ENCODE measurements at regions not wholly inside any gene's neighbourhood (a gene's known extent, or its start where the extent isn't known, plus 50 kb on each side); places are given as distances from the start of the nearest gene placed in this dataset.

DNA sequence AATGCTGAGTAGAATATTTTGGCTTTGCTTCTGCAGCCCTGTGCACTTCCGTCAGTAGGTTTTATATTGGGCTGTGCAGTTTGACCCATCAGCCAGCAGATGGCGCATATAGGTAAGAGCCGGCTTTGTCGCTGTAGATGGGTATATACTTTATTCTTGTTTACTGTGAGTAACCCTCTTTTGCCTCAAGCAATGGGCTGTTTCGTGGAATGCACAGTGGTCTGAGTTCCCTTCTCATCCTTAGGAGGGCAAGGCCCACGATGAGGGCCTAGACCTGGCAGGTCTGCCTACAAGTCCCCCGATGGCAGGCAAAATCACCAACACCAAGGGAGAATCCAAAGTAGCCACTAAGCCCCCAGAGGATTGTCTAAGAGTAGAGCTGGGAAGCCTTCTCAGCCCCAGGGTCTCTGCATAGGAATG is 1002.9 kb upstream of the KCND2 start:
- TF ChIP-seq POLR2AphosphoS5 (IDR thresholded peaks at IDR 0.05) (no peak), POLR2A (IDR thresholded peaks at IDR 0.05) (no peak)
- TF ChIP-seq, protein P1, sequence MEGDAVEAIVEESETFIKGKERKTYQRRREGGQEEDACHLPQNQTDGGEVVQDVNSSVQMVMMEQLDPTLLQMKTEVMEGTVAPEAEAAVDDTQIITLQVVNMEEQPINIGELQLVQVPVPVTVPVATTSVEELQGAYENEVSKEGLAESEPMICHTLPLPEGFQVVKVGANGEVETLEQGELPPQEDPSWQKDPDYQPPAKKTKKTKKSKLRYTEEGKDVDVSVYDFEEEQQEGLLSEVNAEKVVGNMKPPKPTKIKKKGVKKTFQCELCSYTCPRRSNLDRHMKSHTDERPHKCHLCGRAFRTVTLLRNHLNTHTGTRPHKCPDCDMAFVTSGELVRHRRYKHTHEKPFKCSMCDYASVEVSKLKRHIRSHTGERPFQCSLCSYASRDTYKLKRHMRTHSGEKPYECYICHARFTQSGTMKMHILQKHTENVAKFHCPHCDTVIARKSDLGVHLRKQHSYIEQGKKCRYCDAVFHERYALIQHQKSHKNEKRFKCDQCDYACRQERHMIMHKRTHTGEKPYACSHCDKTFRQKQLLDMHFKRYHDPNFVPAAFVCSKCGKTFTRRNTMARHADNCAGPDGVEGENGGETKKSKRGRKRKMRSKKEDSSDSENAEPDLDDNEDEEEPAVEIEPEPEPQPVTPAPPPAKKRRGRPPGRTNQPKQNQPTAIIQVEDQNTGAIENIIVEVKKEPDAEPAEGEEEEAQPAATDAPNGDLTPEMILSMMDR (IDR thresholded peaks at IDR 0.05): peak in 2 of 3 donors; percentile 26 to 36

Measured in breast epithelium (tissue), 3 donors.